ENCODE measurements at regions not wholly inside any gene's neighbourhood (a gene's known extent, or its start where the extent isn't known, plus 50 kb on each side); places are given as distances from the start of the nearest gene placed in this dataset.

DNA sequence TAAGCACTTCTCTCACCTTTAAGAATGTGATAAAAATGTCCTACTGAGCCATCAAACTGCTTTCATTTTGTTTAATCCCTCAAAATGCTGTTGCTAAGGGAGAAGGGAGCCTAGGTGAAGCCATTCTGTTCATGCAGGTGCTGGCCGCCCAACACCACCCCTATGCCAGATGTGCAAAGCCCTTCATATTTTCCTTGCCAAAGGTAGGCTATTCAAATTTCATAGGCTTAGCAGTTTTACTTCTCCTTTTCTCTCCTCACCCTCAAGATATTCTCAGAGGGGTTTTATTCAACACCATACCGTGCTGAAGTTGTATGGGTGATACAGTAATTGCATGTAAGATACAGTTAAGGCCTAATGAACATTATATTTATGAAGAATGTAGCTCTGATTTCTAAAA is 461.7 kb downstream of the GXYLT1 start:
- peaks cover 4% of the 10 kb centered on the region for H3K36me3 Mint-ChIP-seq (ENCODE audit: low read depth)
- no peak for TF ChIP-seq CTCF (conservative IDR thresholded peaks at IDR 0.05)
- H3K27ac Mint-ChIP-seq (ENCODE audit: unreplicated experiment): no peak overlapping the region
- no peak overlapping the region for H3K4me3 Mint-ChIP-seq
- no peaks in the 10 kb centered on the region for H3K9me3 Mint-ChIP-seq
- no peaks in the 10 kb centered on the region for H3K27me3 Mint-ChIP-seq (ENCODE audit: low read depth)
- H3K4me1 Mint-ChIP-seq: no peaks in the 10 kb centered on the region
- no peak for DNase-seq (ENCODE audit: low read depth, low spot score)

DNA sequence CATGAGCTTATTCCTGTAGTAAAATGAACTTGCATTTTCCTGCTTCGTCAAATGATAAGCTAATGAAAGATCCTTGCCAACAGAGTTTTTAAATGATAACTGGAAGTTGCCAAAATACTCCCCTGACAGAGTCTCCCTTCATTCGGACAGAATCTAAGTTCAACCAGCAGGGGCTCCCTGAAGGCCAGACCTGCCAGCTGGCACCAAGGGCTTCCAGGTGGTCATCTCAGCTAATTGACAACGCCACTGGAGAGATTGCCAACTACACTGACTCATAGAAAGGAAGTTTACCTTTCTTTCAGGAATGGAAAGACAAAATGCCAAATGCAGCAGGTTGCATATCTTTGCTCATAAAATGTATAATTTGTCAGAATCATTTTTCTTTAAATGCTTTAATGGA is 462.8 kb downstream of the GXYLT1 start:
- Mint-ChIP-seq H3K36me3 (ENCODE audit: low read depth) (peaks cover 4% of the 10 kb centered on the region), H3K9me3 (no peaks in the 10 kb centered on the region), H3K4me3 (no peak overlapping the region), H3K27ac (ENCODE audit: unreplicated experiment) (no peak overlapping the region), H3K27me3 (ENCODE audit: low read depth) (no peaks in the 10 kb centered on the region), H3K4me1 (no peaks in the 10 kb centered on the region)
- no peak for TF ChIP-seq CTCF (conservative IDR thresholded peaks at IDR 0.05)
- no peak for DNase-seq (ENCODE audit: low read depth, low spot score)

- H3K36me3 Mint-ChIP-seq (ENCODE audit: low read depth): peaks cover 4% of the 10 kb centered on the region
- no peak for DNase-seq (ENCODE audit: low read depth, low spot score)
- H3K4me1 Mint-ChIP-seq: no peaks in the 10 kb centered on the region
- no peaks in the 10 kb centered on the region for H3K9me3 Mint-ChIP-seq
- no peaks in the 10 kb centered on the region for H3K27me3 Mint-ChIP-seq (ENCODE audit: low read depth)
- TF ChIP-seq CTCF (conservative IDR thresholded peaks at IDR 0.05): no peak
- H3K4me3 Mint-ChIP-seq: no peak overlapping the region
- H3K27ac Mint-ChIP-seq (ENCODE audit: unreplicated experiment): peak overlapping the region; percentile 79
These were observed 464.5 kb downstream of the GXYLT1 start for GRCh38 chr12:41680155-41680554.

DNA sequence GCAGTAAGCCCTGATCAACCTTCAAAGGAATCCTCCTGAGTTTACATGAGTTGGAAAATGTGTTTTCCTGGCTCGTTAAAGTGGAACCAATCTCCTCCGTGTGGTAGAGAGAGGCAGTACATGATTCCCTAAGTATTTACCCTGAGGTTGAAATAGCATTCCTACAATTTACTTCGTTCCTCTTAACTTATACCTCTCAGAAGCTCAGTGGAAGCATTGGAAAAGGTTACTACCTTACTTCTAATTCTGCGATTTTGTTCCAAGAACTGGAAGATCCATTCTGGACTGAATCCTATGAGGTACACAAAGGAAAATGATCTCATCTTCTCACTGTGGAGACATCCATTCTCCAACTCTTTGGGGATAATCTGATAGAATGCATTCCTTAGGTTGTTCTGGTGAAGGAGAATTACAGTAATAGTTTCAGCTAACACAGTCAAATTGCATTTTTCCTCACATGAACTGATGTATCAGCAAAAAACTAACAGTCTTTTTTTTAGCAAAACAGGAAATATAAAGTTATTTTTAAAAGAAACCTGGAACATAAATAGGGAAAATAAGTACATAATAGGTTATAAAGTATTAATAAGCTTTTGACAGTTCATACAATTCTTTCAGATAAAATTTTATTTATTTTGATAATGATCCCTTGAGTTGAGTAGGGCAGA is 475.6 kb downstream of the PDZRN4 start:
- Mint-ChIP-seq H3K4me1 (no peaks in the 10 kb centered on the region), H3K9me3 (peaks cover 9% of the 10 kb centered on the region), H3K36me3 (ENCODE audit: low read depth) (no peaks in the 10 kb centered on the region), H3K4me3 (no peak overlapping the region), H3K27ac (ENCODE audit: unreplicated experiment) (no peak overlapping the region), H3K27me3 (ENCODE audit: low read depth) (no peaks in the 10 kb centered on the region)
- TF ChIP-seq CTCF (conservative IDR thresholded peaks at IDR 0.05): peak; percentile 68
- no peak for DNase-seq (ENCODE audit: low read depth, low spot score)

DNA sequence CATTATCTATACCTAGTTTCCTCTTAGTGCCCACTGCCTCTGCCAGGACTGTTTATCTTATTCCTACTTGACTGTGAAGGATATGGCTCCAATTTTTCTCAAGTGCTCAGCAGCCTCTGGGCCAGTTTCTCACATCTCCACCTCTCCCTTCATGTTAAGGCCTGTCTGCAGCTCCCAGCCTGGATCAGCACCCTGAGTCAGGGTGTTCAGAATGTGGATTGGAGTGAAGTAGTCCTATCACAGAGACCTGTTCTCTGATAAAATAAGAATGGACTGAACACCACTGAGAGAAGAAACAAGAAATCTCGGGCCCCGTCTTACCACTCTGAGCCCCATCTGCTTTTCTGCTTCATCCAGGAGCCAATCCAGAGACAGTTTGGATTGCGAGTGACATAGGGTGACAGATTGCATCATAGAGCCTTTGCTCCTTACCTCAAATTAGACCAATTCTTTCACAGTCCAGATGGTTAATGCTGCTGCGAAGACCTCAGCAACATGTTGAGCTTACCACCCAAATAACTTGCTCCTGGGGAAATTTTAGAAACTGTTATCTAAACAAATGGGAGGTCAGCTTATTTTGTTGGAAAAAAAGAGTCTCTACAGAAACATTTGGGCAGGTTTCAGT is 473.1 kb downstream of the PDZRN4 start:
- peaks cover 9% of the 10 kb centered on the region for H3K9me3 Mint-ChIP-seq
- no peak overlapping the region for H3K27ac Mint-ChIP-seq (ENCODE audit: unreplicated experiment)
- H3K4me3 Mint-ChIP-seq: no peak overlapping the region
- no peaks in the 10 kb centered on the region for H3K4me1 Mint-ChIP-seq
- H3K27me3 Mint-ChIP-seq (ENCODE audit: low read depth): no peaks in the 10 kb centered on the region
- TF ChIP-seq CTCF (conservative IDR thresholded peaks at IDR 0.05): no peak
- no peak for DNase-seq (ENCODE audit: low read depth, low spot score)
- no peaks in the 10 kb centered on the region for H3K36me3 Mint-ChIP-seq (ENCODE audit: low read depth)
